GM23338 (cell line): ENCODE measurements at regions not wholly inside any gene's neighbourhood (a gene's known extent, or its start where the extent isn't known, plus 50 kb on each side); places are given as distances from the start of the nearest gene placed in this dataset.

ENCODE experiments used
- ATAC-seq: fragments of 200-7000 bp; cut with Tn5 transposase; 3 replicates; pipeline ENCODE4 v1.9.1; 2020
- DNase-seq: peaks from one replicate; pipeline ENCODE4 v3.0.0-alpha.2; 2015; ENCODE audit warnings: low spot score
- H2AFZ ChIP-seq: fragments of 200-600 bp; sonication (generic); 2 replicates; pipeline ENCODE4 v1.8.0; 2016; ENCODE audit warnings: antibody characterized with exemption, mild to moderate bottlenecking, moderate library complexity
- H3F3A ChIP-seq: fragments of 200-600 bp; sonication (generic); replicated peaks from 2 replicates; pipeline ENCODE4 v1.8.0; 2017; ENCODE audit warnings: antibody characterized with exemption, mixed run types, low read depth
- H3K27ac ChIP-seq: fragments of 200-600 bp; sonication (generic); 2 replicates; pipeline ENCODE4 v1.6.1; 2016; ENCODE audit warnings: low read depth
- H3K27me3 ChIP-seq: fragments of 200-600 bp; sonication (generic); 2 replicates; pipeline ENCODE4 v1.8.0; 2016; ENCODE audit warnings: mild to moderate bottlenecking, mixed run types, moderate library complexity; ENCODE audit not compliant: insufficient read depth
- H3K36me3 ChIP-seq: fragments of 200-600 bp; sonication (generic); 2 replicates; pipeline ENCODE4 v1.8.0; 2016; ENCODE audit warnings: mild to moderate bottlenecking; ENCODE audit not compliant: insufficient read depth
- H3K4me1 ChIP-seq: fragments of 200-600 bp; sonication (generic); 2 replicates; pipeline ENCODE4 v1.8.0; 2016; ENCODE audit warnings: mild to moderate bottlenecking, moderate library complexity; ENCODE audit not compliant: insufficient read depth
- H3K4me2 ChIP-seq: fragments of 200-600 bp; sonication (generic); 2 replicates; pipeline ENCODE4 v1.7.1; 2017; ENCODE audit warnings: mixed run types
- H3K4me3 ChIP-seq: fragments of 200-600 bp; sonication (generic); 2 replicates; pipeline ENCODE4 v1.6.1; 2016; ENCODE audit warnings: mixed run types
- H3K79me2 ChIP-seq: fragments of 200-600 bp; sonication (generic); replicated peaks from 2 replicates; pipeline ENCODE4 v1.8.0; 2017; ENCODE audit warnings: mild to moderate bottlenecking; ENCODE audit not compliant: insufficient read depth
- H3K9me2 ChIP-seq: fragments of 200-600 bp; sonication (generic); 2 replicates; pipeline ENCODE4 v1.8.0; 2017; ENCODE audit not compliant: insufficient read depth
- H4K20me1 ChIP-seq: fragments of 200-600 bp; sonication (generic); replicated peaks from 2 replicates; pipeline ENCODE4 v1.8.0; 2017; ENCODE audit warnings: mild to moderate bottlenecking; ENCODE audit not compliant: insufficient read depth
- H3K27ac Mint-ChIP-seq: 2 replicates; pipeline ENCODE4 v1.8.0; 2020; ENCODE audit warnings: inconsistent platforms, mild to moderate bottlenecking, moderate library complexity, mixed read lengths
- H3K27me3 Mint-ChIP-seq: 3 replicates; pipeline ENCODE4 v1.8.0; 2022; ENCODE audit warnings: low read depth, mild to moderate bottlenecking, moderate library complexity, mixed read lengths, inconsistent platforms; ENCODE audit not compliant: insufficient read depth, poor library complexity
- H3K36me3 Mint-ChIP-seq: 3 replicates; pipeline ENCODE4 v1.8.0; 2021; ENCODE audit warnings: low read depth, mild to moderate bottlenecking, inconsistent platforms, moderate library complexity, mixed read lengths
- H3K4me1 Mint-ChIP-seq: 3 replicates; pipeline ENCODE4 v1.8.0; 2020; ENCODE audit warnings: mild to moderate bottlenecking, inconsistent platforms, mixed read lengths
- H3K4me3 Mint-ChIP-seq: 3 replicates; pipeline ENCODE4 v1.8.0; 2021; ENCODE audit warnings: moderate library complexity, mild to moderate bottlenecking, inconsistent platforms, mixed read lengths
- H3K9me3 Mint-ChIP-seq: 3 replicates; pipeline ENCODE4 v1.8.0; 2020; ENCODE audit warnings: moderate library complexity, mild to moderate bottlenecking, inconsistent platforms, mixed read lengths
- CREB1 ChIP-seq: fragments of 250-450 bp; sonication (Bioruptor Pico); IDR thresholded peaks from 2 replicates; pipeline ENCODE4 v1.5.0; 2020; ENCODE audit warnings: low read depth, mild to moderate bottlenecking, moderate library complexity
- EZH2 ChIP-seq: fragments of 200-600 bp; sonication (generic); IDR thresholded peaks from one replicate; pipeline ENCODE4 v1.8.0; 2017; ENCODE audit warnings: antibody characterized with exemption, mild to moderate bottlenecking, low read depth; ENCODE audit not compliant: unreplicated experiment
- JUNB ChIP-seq: IDR thresholded peaks from one replicate; pipeline ENCODE4 v1.6.1; 2016; ENCODE audit warnings: antibody characterized with exemption; ENCODE audit not compliant: unreplicated experiment
- NANOG ChIP-seq: IDR thresholded peaks from 2 replicates; pipeline ENCODE4 v1.6.1; 2016; ENCODE audit warnings: antibody characterized with exemption, borderline replicate concordance
- POLR2AphosphoS5 ChIP-seq: IDR thresholded peaks from 2 replicates; pipeline ENCODE4 v1.6.1; 2016; ENCODE audit warnings: antibody characterized with exemption, low read depth
- STAT1 ChIP-seq: IDR thresholded peaks from one replicate; pipeline ENCODE4 v1.6.1; 2016; ENCODE audit warnings: antibody characterized with exemption; ENCODE audit not compliant: unreplicated experiment
- ZNF114 ChIP-seq: fragments of 250-450 bp; sonication (Bioruptor Pico); IDR thresholded peaks from 2 replicates; pipeline ENCODE4 v1.5.0; 2020; ENCODE audit warnings: mild to moderate bottlenecking, moderate library complexity
- ZNF331 ChIP-seq: fragments of 250-450 bp; sonication (Bioruptor Pico); IDR thresholded peaks from 2 replicates; pipeline ENCODE4 v1.5.0; 2020; ENCODE audit warnings: low read depth, mild to moderate bottlenecking, moderate library complexity
- TF ChIP-seq, protein P1 (sequence below), 2 experiments: fragments of 200-600 bp in 1 of 2; sonication (generic) in 1 of 2; conservative IDR thresholded peaks; 2 replicates each; pipeline versions ENCODE4 v1.5.1 to v1.6.1; 2016 to 2017; ENCODE audit warnings: antibody characterized with exemption in 2 of 2, low read depth in 2 of 2, mild to moderate bottlenecking in 2 of 2, moderate library complexity in 1 of 2
- TF ChIP-seq, protein P2 (sequence below): IDR thresholded peaks from 2 replicates; pipeline ENCODE4 v1.6.1; 2016; ENCODE audit warnings: antibody characterized with exemption
- TF ChIP-seq, protein P3 (sequence below): IDR thresholded peaks from one replicate; pipeline ENCODE4 v1.6.1; 2018; ENCODE audit warnings: antibody characterized with exemption; ENCODE audit not compliant: unreplicated experiment

GRCh38 chr20:60121903-60122302, 163.7 kb downstream of the CDH26 start:
- Histone ChIP-seq H3K27ac (no peak overlapping the region), H3K9me2 (no peaks in the 10 kb centered on the region), H3K79me2 (no peaks in the 10 kb centered on the region), H3K27me3 (0 out of 2 replicates have a peak, but pooled peaks cover 3% of the 10 kb centered on the region), H3F3A (no peaks in the 10 kb centered on the region), H4K20me1 (no peaks in the 10 kb centered on the region), H3K36me3 (no peaks in the 10 kb centered on the region), H3K4me2 (no peak overlapping the region), H3K4me1 (no peaks in the 10 kb centered on the region), H2AFZ (no peak overlapping the region), H3K4me3 (no peak overlapping the region)
- H3K27ac Mint-ChIP-seq, result no peak overlapping the region
- ATAC-seq (no peak), DNase-seq (no peak)
- H3K4me1 Mint-ChIP-seq, result no peaks in the 10 kb centered on the region; the same call in 2 of the 3 replicates
- TF ChIP-seq STAT1 (no peak), NANOG (no peak), ZNF331 (CRISPR knock-in tag) (no peak), ZNF114 (no peak), EZH2 (no peak), CREB1 (CRISPR knock-in tag) (no peak), POLR2AphosphoS5 (no peak), JUNB (no peak)
- TF ChIP-seq, protein P1, sequence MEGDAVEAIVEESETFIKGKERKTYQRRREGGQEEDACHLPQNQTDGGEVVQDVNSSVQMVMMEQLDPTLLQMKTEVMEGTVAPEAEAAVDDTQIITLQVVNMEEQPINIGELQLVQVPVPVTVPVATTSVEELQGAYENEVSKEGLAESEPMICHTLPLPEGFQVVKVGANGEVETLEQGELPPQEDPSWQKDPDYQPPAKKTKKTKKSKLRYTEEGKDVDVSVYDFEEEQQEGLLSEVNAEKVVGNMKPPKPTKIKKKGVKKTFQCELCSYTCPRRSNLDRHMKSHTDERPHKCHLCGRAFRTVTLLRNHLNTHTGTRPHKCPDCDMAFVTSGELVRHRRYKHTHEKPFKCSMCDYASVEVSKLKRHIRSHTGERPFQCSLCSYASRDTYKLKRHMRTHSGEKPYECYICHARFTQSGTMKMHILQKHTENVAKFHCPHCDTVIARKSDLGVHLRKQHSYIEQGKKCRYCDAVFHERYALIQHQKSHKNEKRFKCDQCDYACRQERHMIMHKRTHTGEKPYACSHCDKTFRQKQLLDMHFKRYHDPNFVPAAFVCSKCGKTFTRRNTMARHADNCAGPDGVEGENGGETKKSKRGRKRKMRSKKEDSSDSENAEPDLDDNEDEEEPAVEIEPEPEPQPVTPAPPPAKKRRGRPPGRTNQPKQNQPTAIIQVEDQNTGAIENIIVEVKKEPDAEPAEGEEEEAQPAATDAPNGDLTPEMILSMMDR (conservative IDR thresholded peaks at IDR 0.05; ENCODE audit: low read depth in 2 of 2), result no peak
- TF ChIP-seq, protein P2, sequence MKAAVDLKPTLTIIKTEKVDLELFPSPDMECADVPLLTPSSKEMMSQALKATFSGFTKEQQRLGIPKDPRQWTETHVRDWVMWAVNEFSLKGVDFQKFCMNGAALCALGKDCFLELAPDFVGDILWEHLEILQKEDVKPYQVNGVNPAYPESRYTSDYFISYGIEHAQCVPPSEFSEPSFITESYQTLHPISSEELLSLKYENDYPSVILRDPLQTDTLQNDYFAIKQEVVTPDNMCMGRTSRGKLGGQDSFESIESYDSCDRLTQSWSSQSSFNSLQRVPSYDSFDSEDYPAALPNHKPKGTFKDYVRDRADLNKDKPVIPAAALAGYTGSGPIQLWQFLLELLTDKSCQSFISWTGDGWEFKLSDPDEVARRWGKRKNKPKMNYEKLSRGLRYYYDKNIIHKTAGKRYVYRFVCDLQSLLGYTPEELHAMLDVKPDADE, result no peak
- TF ChIP-seq, protein P3, sequence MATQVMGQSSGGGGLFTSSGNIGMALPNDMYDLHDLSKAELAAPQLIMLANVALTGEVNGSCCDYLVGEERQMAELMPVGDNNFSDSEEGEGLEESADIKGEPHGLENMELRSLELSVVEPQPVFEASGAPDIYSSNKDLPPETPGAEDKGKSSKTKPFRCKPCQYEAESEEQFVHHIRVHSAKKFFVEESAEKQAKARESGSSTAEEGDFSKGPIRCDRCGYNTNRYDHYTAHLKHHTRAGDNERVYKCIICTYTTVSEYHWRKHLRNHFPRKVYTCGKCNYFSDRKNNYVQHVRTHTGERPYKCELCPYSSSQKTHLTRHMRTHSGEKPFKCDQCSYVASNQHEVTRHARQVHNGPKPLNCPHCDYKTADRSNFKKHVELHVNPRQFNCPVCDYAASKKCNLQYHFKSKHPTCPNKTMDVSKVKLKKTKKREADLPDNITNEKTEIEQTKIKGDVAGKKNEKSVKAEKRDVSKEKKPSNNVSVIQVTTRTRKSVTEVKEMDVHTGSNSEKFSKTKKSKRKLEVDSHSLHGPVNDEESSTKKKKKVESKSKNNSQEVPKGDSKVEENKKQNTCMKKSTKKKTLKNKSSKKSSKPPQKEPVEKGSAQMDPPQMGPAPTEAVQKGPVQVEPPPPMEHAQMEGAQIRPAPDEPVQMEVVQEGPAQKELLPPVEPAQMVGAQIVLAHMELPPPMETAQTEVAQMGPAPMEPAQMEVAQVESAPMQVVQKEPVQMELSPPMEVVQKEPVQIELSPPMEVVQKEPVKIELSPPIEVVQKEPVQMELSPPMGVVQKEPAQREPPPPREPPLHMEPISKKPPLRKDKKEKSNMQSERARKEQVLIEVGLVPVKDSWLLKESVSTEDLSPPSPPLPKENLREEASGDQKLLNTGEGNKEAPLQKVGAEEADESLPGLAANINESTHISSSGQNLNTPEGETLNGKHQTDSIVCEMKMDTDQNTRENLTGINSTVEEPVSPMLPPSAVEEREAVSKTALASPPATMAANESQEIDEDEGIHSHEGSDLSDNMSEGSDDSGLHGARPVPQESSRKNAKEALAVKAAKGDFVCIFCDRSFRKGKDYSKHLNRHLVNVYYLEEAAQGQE, result no peak
- H3K9me3 Mint-ChIP-seq, result no peaks in the 10 kb centered on the region
- H3K27me3 Mint-ChIP-seq, result peaks cover 7% of the 10 kb centered on the region
- H3K36me3 Mint-ChIP-seq, result no peaks in the 10 kb centered on the region
- H3K4me3 Mint-ChIP-seq, result no peak overlapping the region
